AG09319 (cell line): ENCODE measurements at regions not wholly inside any gene's neighbourhood (a gene's known extent, or its start where the extent isn't known, plus 50 kb on each side); places are given as distances from the start of the nearest gene placed in this dataset.

Experiments
- DNase-seq: peaks from one replicate; pipeline ENCODE4 v3.0.0-alpha.2; 2010; ENCODE audit warnings: low read depth; ENCODE audit errors: extremely low read depth
- CTCF ChIP-seq: IDR thresholded peaks from 2 replicates; pipeline ENCODE4 v1.5.1; 2011; ENCODE audit warnings: low read depth, mild to moderate bottlenecking, inconsistent platforms, low read length, moderate library complexity

GRCh38 chr4:157973297-157973696 is 199.5 kb downstream of the GASK1B start:
- no peak for DNase-seq
- no peak for TF ChIP-seq CTCF

- TF ChIP-seq CTCF, result no peak
- DNase-seq, result no peak
Measured at GRCh38 chr4:157964463-157964862, 208.4 kb downstream of the GASK1B start.

- no peak for TF ChIP-seq CTCF
- no peak for DNase-seq
Measured at GRCh38 chr4:157961229-157961990, 211.4 kb downstream of the GASK1B start.

- no peak for DNase-seq
- TF ChIP-seq CTCF, result no peak
Measured at GRCh38 chr4:157957905-157958304, 214.9 kb downstream of the GASK1B start.

- no peak for DNase-seq
- TF ChIP-seq CTCF, result no peak
Measured at GRCh38 chr4:157942017-157942416, 230.8 kb downstream of the GASK1B start.

GRCh38 chr4:157934151-157934550 is 238.7 kb downstream of the GASK1B start:
- no peak for DNase-seq
- TF ChIP-seq CTCF, result no peak

- no peak for DNase-seq
Measured at GRCh38 chr4:157932936-157933335, 239.9 kb downstream of the GASK1B start.

More at GRCh38 chr4:157932936-157933335, 239.9 kb downstream of the GASK1B start:
- no peak for TF ChIP-seq CTCF
